Spleen (tissue), 11 donors: ENCODE measurements at regions not wholly inside any gene's neighbourhood (a gene's known extent, or its start where the extent isn't known, plus 50 kb on each side); places are given as distances from the start of the nearest gene placed in this dataset.
A peak's percentile ranks its signal among the peaks of the same experiment; 100 is the strongest.

Experiments used
- DNase-seq: peaks from one replicate; pipeline ENCODE4 v3.0.0-alpha.2; 2020
- H3K27ac ChIP-seq, 8 donors: fragments of 200-600 bp; sonication (generic) in 7 of 8; 1 replicate in 4 of 8; 2 replicates in 4 of 8; pipeline versions ENCODE4 v1.5.0 to v1.8.0; 2016 to 2021; ENCODE audit warnings: inconsistent platforms in 4 of 8, mild to moderate bottlenecking in 4 of 8, moderate library complexity in 1 of 8
- H3K27me3 ChIP-seq, 7 donors: fragments of 200-600 bp; sonication (generic) in 6 of 7; replicated peaks in 1 of 7; 1 replicate in 4 of 7; 2 replicates in 3 of 7; pipeline versions ENCODE4 v1.5.0 to v1.8.0; 2016 to 2021; ENCODE audit warnings: inconsistent platforms in 3 of 7, mild to moderate bottlenecking in 1 of 7
- H3K36me3 ChIP-seq, 6 donors: fragments of 200-600 bp; sonication (generic) in 5 of 6; 1 replicate in 4 of 6; 2 replicates in 2 of 6; pipeline versions ENCODE4 v1.5.0 to v1.8.0; 2016 to 2021; ENCODE audit warnings: inconsistent platforms in 2 of 6
- H3K4me1 ChIP-seq, 6 donors: fragments of 200-600 bp; sonication (generic) in 5 of 6; 1 replicate in 3 of 6; 2 replicates in 3 of 6; pipeline versions ENCODE4 v1.5.0 to v1.8.0; 2016 to 2021; ENCODE audit warnings: inconsistent platforms in 3 of 6
- H3K4me3 ChIP-seq, 8 donors: fragments of 200-600 bp; sonication (generic) in 7 of 8; 1 replicate in 4 of 8; 2 replicates in 4 of 8; pipeline versions ENCODE4 v1.5.0 to v1.8.0; 2016 to 2021; ENCODE audit warnings: inconsistent platforms in 4 of 8, mild to moderate bottlenecking in 4 of 8, moderate library complexity in 2 of 8
- H3K9me3 ChIP-seq, 8 donors: fragments of 200-600 bp; sonication (generic) in 7 of 8; 1 replicate in 4 of 8; 2 replicates in 4 of 8; pipeline versions ENCODE4 v1.5.0 to v1.8.0; 2016 to 2021; ENCODE audit warnings: inconsistent platforms in 4 of 8
- CTCF ChIP-seq, 11 experiments: fragments of 200-600 bp in 7 of 11; fragments of 450-650 bp in 4 of 11; sonication (generic) in 4 of 11; IDR thresholded peaks in 8 of 11; conservative IDR thresholded peaks in 3 of 11; 1 replicate in 7 of 11; 2 replicates in 4 of 11; pipeline versions ENCODE4 v1.4.0 to v1.8.0; 2016 to 2021; ENCODE audit warnings: antibody characterized with exemption in 11 of 11, inconsistent platforms in 4 of 11, mild to moderate bottlenecking in 1 of 11
- POLR2A ChIP-seq, 3 donors: fragments of 450-650 bp; IDR thresholded peaks; one replicate each; pipeline ENCODE4 v1.5.1; 2017; ENCODE audit warnings: antibody characterized with exemption in 3 of 3, mild to moderate bottlenecking in 1 of 3
- POLR2AphosphoS5 ChIP-seq, 3 donors: sonication (generic); formaldehyde crosslinking; IDR thresholded peaks; one replicate each; pipeline ENCODE4 v1.5.1; 2017; ENCODE audit warnings: antibody characterized with exemption in 3 of 3
- WGBS, 5 donors: extraction: QIAGEN DNeasy Blood & Tissue Kit in 3 of 5; methylation state at CpG; one replicate each; pipeline versions ENCODE4 v1.1.5 to v1.1.7; 2013 to 2018; 5-methylcytosine and 5-hydroxymethylcytosine counted together
- intact Hi-C: fragments of 100-400 bp; cut with DNase I; formaldehyde crosslinking; loops from one replicate; pipeline ENCODE4 v1.15.0; 2023; ENCODE audit warnings: low total_unique reads
- donor health status: healthy with polysubstance abuse.
- donor health status: DM: no; HTN: no; CAD: no; lungs with moderate emphysema.
- donor health status: DM: no; HTN: no; CAD: no.
- donor health status: Bipolar disorder and iron deficiency.
- donor health status: healthy.
- donor health status: DM: no; HTN: no; CAD: no.
- donor health status: DM: yes; HTN: yes; CAD: no.

- TF ChIP-seq POLR2A (IDR thresholded peaks at IDR 0.05) (no peak), CTCF (IDR thresholded peaks at IDR 0.05 in 8 of 11, conservative IDR thresholded peaks at IDR 0.05 in 3 of 11) (no peak), POLR2AphosphoS5 (IDR thresholded peaks at IDR 0.05) (no peak)
- no peak overlapping the region for H3K4me3 ChIP-seq
- peaks cover 0 to 36% (median 21%) of the 10 kb centered on the region in 7 donors for H3K27me3 ChIP-seq
- peaks cover 10 to 57% (median 41%) of the 10 kb centered on the region in 6 donors for H3K4me1 ChIP-seq
- peak overlapping the region in 1 of 8 donors; percentile 62 for H3K27ac ChIP-seq
- H3K36me3 ChIP-seq, result no peaks in the 10 kb centered on the region
- no peaks in the 10 kb centered on the region for H3K9me3 ChIP-seq
- no peak for DNase-seq
- intact Hi-C loops, result no loop called here
Measured at GRCh38 chr20:36096435-36096834, 58.1 kb upstream of the EPB41L1 start.

- DNase-seq, result no peak
- Histone ChIP-seq H3K4me3 (no peak overlapping the region), H3K27ac (peak overlapping the region in 5 of 8 donors; percentile 31 to 66 (median 59)), H3K27me3 (peaks cover 0 to 25% (median 10%) of the 10 kb centered on the region in 7 donors), H3K4me1 (peaks cover 6 to 46% (median 33%) of the 10 kb centered on the region in 6 donors), H3K36me3 (no peaks in the 10 kb centered on the region), H3K9me3 (no peaks in the 10 kb centered on the region)
- intact Hi-C loops, result no loop called here
- no peak for TF ChIP-seq POLR2AphosphoS5 (IDR thresholded peaks at IDR 0.05)
- TF ChIP-seq POLR2A (IDR thresholded peaks at IDR 0.05), result no peak
- no peak for TF ChIP-seq CTCF (IDR thresholded peaks at IDR 0.05 in 8 of 11, conservative IDR thresholded peaks at IDR 0.05 in 3 of 11)
- WGBS, 5 donors, result 61 to 80% (median 66%) methylated on average over 4 of the region's 4 CpGs
Measured at GRCh38 chr20:36097337-36098151, 57.0 kb upstream of the EPB41L1 start.

- WGBS, 5 donors, result 0 to 7% (median 6%) methylated on average over 2 of the region's 2 CpGs
- TF ChIP-seq POLR2AphosphoS5 (IDR thresholded peaks at IDR 0.05) (peak in 2 of 3 donors; percentile 26 to 76), POLR2A (IDR thresholded peaks at IDR 0.05) (no peak), CTCF (IDR thresholded peaks at IDR 0.05 in 8 of 11, conservative IDR thresholded peaks at IDR 0.05 in 3 of 11) (no peak)
- intact Hi-C loops, result no loop called here
- Histone ChIP-seq H3K27me3 (peaks cover 0 to 16% (median 2%) of the 10 kb centered on the region in 7 donors), H3K27ac (peak overlapping the region in 5 of 8 donors; percentile 31 to 66 (median 59)), H3K4me1 (peaks cover 10 to 44% (median 31%) of the 10 kb centered on the region in 6 donors), H3K9me3 (no peaks in the 10 kb centered on the region), H3K4me3 (no peak overlapping the region), H3K36me3 (no peaks in the 10 kb centered on the region)
- DNase-seq, result no peak
Measured at GRCh38 chr20:36098364-36098763, 56.2 kb upstream of the EPB41L1 start.

- intact Hi-C loops, result no loop called here
- H3K36me3 ChIP-seq, result no peaks in the 10 kb centered on the region
- no peak overlapping the region for H3K4me3 ChIP-seq
- WGBS, 5 donors, result 90 to 98% (median 95%) methylated on average over 3 of the region's 3 CpGs
- H3K4me1 ChIP-seq, result peaks cover 10 to 44% (median 25%) of the 10 kb centered on the region in 6 donors
- H3K27me3 ChIP-seq, result peaks cover 0 to 9% (median 0%) of the 10 kb centered on the region in 7 donors
- no peak for TF ChIP-seq CTCF (IDR thresholded peaks at IDR 0.05 in 8 of 11, conservative IDR thresholded peaks at IDR 0.05 in 3 of 11)
- no peak for TF ChIP-seq POLR2AphosphoS5 (IDR thresholded peaks at IDR 0.05)
- no peak for TF ChIP-seq POLR2A (IDR thresholded peaks at IDR 0.05)
- no peaks in the 10 kb centered on the region for H3K9me3 ChIP-seq
- DNase-seq, result no peak
- H3K27ac ChIP-seq, result peak overlapping the region in 1 of 8 donors; percentile 66
Measured at GRCh38 chr20:36099106-36099505, 55.4 kb upstream of the EPB41L1 start.
